Kidney epithelial cell (primary cell): ENCODE measurements at regions not wholly inside any gene's neighbourhood (a gene's known extent, or its start where the extent isn't known, plus 50 kb on each side); places are given as distances from the start of the nearest gene placed in this dataset.

ENCODE experiments used
- DNase-seq: peaks from one replicate; pipeline ENCODE4 v3.0.0-alpha.2; 2010; ENCODE audit warnings: low read depth
- H3K27me3 ChIP-seq: 2 replicates; pipeline ENCODE4 v1.6.0; 2011; ENCODE audit warnings: low read length; ENCODE audit not compliant: control insufficient read depth, insufficient read depth
- H3K36me3 ChIP-seq: 2 replicates; pipeline ENCODE4 v1.5.1; 2011; ENCODE audit warnings: low read length; ENCODE audit not compliant: control insufficient read depth, insufficient read depth
- H3K4me3 ChIP-seq: 2 replicates; pipeline ENCODE4 v1.5.1; 2011; ENCODE audit warnings: low read depth, mild to moderate bottlenecking, control low read depth, low read length
- TF ChIP-seq, protein P1 (sequence below): IDR thresholded peaks from 2 replicates; pipeline ENCODE4 v1.5.1; 2011; ENCODE audit warnings: mild to moderate bottlenecking, moderate library complexity, low read length, control low read depth, inconsistent platforms; ENCODE audit not compliant: insufficient read depth, poor library complexity, severe bottlenecking

DNA sequence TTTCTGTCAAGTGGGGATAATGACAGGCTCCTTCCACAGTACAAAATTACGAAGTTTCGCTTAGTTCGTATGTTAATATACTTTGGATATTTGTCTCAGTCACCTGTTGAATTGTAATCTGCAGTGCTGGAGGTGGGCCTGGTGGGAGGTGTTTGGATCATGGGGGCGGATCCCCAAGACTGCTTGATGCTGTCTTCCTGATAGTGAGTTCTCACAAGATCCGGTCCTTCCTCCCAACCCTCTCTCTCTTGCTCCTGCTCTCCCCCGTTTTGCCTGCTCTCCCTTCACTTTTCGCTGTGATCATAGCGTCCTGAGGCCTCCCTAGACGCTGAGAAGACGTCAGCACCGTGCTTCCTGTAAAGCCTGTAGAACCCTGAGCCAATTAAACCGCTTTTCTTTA, 97.1 kb upstream of the EPB41L3 start:
- TF ChIP-seq, protein P1, sequence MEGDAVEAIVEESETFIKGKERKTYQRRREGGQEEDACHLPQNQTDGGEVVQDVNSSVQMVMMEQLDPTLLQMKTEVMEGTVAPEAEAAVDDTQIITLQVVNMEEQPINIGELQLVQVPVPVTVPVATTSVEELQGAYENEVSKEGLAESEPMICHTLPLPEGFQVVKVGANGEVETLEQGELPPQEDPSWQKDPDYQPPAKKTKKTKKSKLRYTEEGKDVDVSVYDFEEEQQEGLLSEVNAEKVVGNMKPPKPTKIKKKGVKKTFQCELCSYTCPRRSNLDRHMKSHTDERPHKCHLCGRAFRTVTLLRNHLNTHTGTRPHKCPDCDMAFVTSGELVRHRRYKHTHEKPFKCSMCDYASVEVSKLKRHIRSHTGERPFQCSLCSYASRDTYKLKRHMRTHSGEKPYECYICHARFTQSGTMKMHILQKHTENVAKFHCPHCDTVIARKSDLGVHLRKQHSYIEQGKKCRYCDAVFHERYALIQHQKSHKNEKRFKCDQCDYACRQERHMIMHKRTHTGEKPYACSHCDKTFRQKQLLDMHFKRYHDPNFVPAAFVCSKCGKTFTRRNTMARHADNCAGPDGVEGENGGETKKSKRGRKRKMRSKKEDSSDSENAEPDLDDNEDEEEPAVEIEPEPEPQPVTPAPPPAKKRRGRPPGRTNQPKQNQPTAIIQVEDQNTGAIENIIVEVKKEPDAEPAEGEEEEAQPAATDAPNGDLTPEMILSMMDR, result no peak
- no peak for DNase-seq
- no peaks in the 10 kb centered on the region for H3K27me3 ChIP-seq

DNA sequence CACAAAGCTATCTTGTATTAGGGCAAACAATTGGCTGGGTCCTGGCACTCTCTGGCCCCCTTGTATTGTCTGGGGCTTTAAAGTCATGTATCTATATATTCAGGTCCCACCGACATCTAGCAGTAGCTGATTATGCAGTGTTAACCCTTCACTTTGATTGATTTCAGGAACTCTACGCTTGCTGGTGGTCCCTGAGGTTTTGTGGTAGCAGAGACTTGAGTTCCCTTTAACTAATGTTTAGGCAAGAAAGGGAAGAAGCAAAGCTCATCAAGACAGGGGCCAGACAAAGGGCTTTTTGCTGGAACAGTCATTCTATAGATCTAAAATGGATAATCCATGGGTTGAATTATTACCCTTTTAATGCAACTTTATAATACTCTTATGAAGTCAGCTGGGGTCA, 95.3 kb upstream of the EPB41L3 start:
- no peaks in the 10 kb centered on the region for H3K27me3 ChIP-seq
- H3K36me3 ChIP-seq, result no peaks in the 10 kb centered on the region
- TF ChIP-seq, protein P1, result no peak
- DNase-seq, result no peak
- H3K4me3 ChIP-seq, result no peak overlapping the region

More for the DNA sequence above, 97.1 kb upstream of the EPB41L3 start:
- Histone ChIP-seq H3K4me3 (no peak overlapping the region), H3K36me3 (no peaks in the 10 kb centered on the region)

DNA sequence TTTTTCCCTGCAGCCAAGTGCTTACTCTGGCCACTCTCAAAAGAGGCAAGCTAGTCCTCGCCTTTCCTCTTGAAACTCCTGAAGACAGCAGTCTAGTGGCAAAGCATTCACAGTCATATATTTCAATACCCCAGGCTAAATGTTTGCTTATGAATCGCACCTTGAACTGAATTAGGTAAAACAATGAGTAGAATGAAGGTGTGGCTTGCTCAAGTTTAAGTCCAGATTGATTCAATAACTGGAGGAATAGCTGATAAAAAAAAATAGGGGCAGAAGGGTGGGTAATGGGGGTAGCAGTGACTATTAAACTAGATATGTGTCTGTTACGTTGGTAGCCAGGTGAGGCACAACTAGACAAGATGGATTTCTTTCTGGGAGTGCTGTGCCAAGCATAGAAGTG, 88.2 kb upstream of the EPB41L3 start:
- TF ChIP-seq, protein P1, result no peak
- no peak for DNase-seq

DNA sequence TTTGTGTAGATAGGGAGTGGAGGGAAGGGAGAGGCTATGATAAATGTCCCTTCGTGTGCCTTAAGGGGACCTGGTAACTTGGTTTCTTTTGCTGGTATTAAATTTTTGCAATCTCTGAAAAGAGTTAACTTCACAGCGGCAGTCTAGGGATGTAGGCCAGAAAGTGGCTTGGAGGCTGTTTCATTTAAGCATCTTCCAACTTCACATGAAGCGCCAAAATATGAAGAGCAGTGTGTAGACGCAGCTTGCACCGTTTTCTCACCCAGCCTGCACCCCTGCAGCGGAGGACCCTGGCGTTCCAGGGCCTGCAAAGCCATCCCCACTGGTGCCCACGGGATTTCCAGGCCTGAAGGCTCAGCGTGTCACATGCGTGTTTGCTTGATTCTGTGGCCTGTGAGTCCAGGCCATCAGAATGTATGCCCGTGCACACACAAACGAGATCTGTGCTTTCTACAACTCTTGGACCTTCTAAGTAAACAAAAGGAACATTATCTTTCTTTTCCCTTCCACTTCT, 87.2 kb upstream of the EPB41L3 start:
- Histone ChIP-seq H3K4me3 (no peak overlapping the region), H3K27me3 (peaks cover 7% of the 10 kb centered on the region), H3K36me3 (no peaks in the 10 kb centered on the region)
- TF ChIP-seq, protein P1, result no peak
- DNase-seq, result no peak

More for the DNA sequence above, 88.2 kb upstream of the EPB41L3 start:
- Histone ChIP-seq H3K27me3 (peaks cover 7% of the 10 kb centered on the region), H3K36me3 (no peaks in the 10 kb centered on the region), H3K4me3 (no peak overlapping the region)

DNA sequence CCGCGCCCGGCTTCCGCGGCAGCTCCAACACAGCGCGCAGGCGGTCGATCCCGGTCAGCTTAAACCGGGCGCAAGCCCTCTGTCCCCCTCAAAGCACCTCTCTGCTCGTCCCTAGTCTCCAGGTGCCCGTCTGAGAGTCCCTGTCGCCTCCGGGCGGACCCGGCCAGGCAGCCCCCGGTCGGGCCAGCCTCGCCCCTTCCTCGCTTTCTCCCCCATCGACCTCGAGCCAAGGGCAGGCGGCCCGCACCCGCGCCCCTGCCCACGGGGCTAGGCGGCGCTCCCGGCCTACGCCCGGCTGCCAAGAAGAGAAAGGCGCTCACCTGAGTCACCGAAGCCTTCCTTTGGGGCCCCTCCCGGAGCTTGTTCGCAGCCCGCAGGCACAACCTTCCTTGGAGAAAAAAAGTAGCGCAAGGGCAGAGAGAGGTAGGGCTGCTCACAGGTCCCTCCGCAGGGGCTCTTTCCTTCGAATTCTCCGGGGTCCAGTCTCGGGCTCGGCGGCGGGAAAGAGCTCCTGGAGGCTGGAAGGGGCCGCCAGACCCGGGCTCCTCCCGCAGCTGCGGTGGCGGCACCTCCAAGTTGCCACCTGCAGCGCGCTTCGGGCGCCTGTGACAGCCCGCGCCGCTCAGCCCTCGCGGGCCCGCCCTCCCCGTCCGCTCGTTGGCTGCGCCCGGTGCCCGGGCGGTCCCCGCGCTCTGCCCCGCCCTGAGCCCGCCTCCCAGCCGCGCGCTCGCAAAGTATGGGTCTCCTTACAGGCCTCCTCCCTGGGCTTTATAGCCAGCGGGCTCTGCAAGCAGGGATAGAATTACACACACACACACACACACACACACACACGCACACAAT, 86.5 kb upstream of the EPB41L3 start:
- peaks cover 7% of the 10 kb centered on the region for H3K27me3 ChIP-seq
- DNase-seq, result no peak
- no peaks in the 10 kb centered on the region for H3K36me3 ChIP-seq
- TF ChIP-seq, protein P1, result no peak
- peak overlapping the region; percentile 51 for H3K4me3 ChIP-seq
